HAP-1 (cell line): ENCODE measurements at regions not wholly inside any gene's neighbourhood (a gene's known extent, or its start where the extent isn't known, plus 50 kb on each side); places are given as distances from the start of the nearest gene placed in this dataset.
"Not testable (repeated sequence)": the region's sequence is repeated elsewhere in the genome, so short reads cannot be mapped to it uniquely, and the experiment has no call there.

Source experiments
- DNase-seq, 2 experiments: peaks; one replicate each; pipeline ENCODE4 v3.0.0-alpha.2; 2016 to 2020; ENCODE audit warnings: low spot score in 2 of 2
- H3K27me3 ChIP-seq: fragments of 250-450 bp; sonication (Bioruptor Pico); 2 replicates; pipeline ENCODE4 v1.5.1; 2020; ENCODE audit warnings: low read depth, mild to moderate bottlenecking, moderate library complexity
- H3K36me3 ChIP-seq: fragments of 250-450 bp; sonication (Bioruptor Pico); replicated peaks from 2 replicates; pipeline ENCODE4 v1.5.1; 2020; ENCODE audit warnings: mild to moderate bottlenecking
- H3K4me1 ChIP-seq: fragments of 250-450 bp; sonication (Bioruptor Pico); 2 replicates; pipeline ENCODE4 v1.5.1; 2020; ENCODE audit warnings: mild to moderate bottlenecking
- H3K4me3 ChIP-seq: fragments of 250-450 bp; sonication (Bioruptor Pico); 2 replicates; pipeline ENCODE4 v1.5.1; 2020; ENCODE audit warnings: mild to moderate bottlenecking, moderate library complexity
- H3K9me3 ChIP-seq: fragments of 250-450 bp; sonication (Bioruptor Pico); 2 replicates; pipeline ENCODE4 v1.5.1; 2020; ENCODE audit warnings: mild to moderate bottlenecking, moderate library complexity
- in situ Hi-C: fragments of 300-500 bp; cut with MboI; formaldehyde crosslinking; loops from 3 replicates; pipeline ENCODE4 v1.14.3; 2020; ENCODE audit warnings: low sequenced_read_pairs, inconsistent platforms, mixed read lengths

- no peak overlapping the region for H3K4me3 ChIP-seq
- H3K4me1 ChIP-seq: no peaks in the 10 kb centered on the region
- DNase-seq: no peak
- no peaks in the 10 kb centered on the region for H3K36me3 ChIP-seq
- in situ Hi-C loops: no loop called here
- no peaks in the 10 kb centered on the region for H3K9me3 ChIP-seq
- H3K27me3 ChIP-seq: peaks cover 10% of the 10 kb centered on the region; the same call in 1 of the 2 replicates
Measured at GRCh38 chr9:21592063-21592338, 109.9 kb upstream of the IFNE start.

- Histone ChIP-seq H3K27me3 (peaks cover 4% of the 10 kb centered on the region; the same call in 1 of the 2 replicates), H3K36me3 (no peaks in the 10 kb centered on the region), H3K4me3 (no peak overlapping the region), H3K9me3 (no peaks in the 10 kb centered on the region), H3K4me1 (no peaks in the 10 kb centered on the region)
- in situ Hi-C loops: no loop called here
- no peak for DNase-seq
Measured at GRCh38 chr9:21597284-21597683, 115.2 kb upstream of the IFNE start.

- H3K9me3 ChIP-seq: no peaks in the 10 kb centered on the region
- peaks cover 7% of the 10 kb centered on the region; the same call in 1 of the 2 replicates for H3K27me3 ChIP-seq
- no peak for DNase-seq
- no peaks in the 10 kb centered on the region for H3K4me1 ChIP-seq
- no peak overlapping the region for H3K4me3 ChIP-seq
- no peaks in the 10 kb centered on the region for H3K36me3 ChIP-seq
- in situ Hi-C loops: no loop called here
Measured at GRCh38 chr9:21598749-21599148, 116.6 kb upstream of the IFNE start.

GRCh38 chr9:21605489-21605931 is 123.4 kb upstream of the IFNE start:
- H3K4me3 ChIP-seq: no peak overlapping the region
- no peaks in the 10 kb centered on the region for H3K4me1 ChIP-seq
- no peaks in the 10 kb centered on the region for H3K9me3 ChIP-seq
- no peaks in the 10 kb centered on the region for H3K36me3 ChIP-seq
- DNase-seq: no peak
- in situ Hi-C loops: no loop called here
- peaks cover 14% of the 10 kb centered on the region for H3K27me3 ChIP-seq

GRCh38 chr9:21607576-21607975 is 125.5 kb upstream of the IFNE start:
- no peak for DNase-seq
- no peaks in the 10 kb centered on the region for H3K4me1 ChIP-seq
- no peaks in the 10 kb centered on the region for H3K9me3 ChIP-seq
- no peaks in the 10 kb centered on the region for H3K36me3 ChIP-seq
- no peak overlapping the region for H3K4me3 ChIP-seq
- peaks cover 14% of the 10 kb centered on the region for H3K27me3 ChIP-seq
- in situ Hi-C loops: no loop called here

GRCh38 chr9:21608200-21608599 is 126.1 kb upstream of the IFNE start:
- Histone ChIP-seq H3K9me3 (no peaks in the 10 kb centered on the region), H3K27me3 (peaks cover 11% of the 10 kb centered on the region), H3K4me3 (no peak overlapping the region), H3K36me3 (no peaks in the 10 kb centered on the region), H3K4me1 (no peaks in the 10 kb centered on the region)
- in situ Hi-C loops: no loop called here
- DNase-seq: no peak

GRCh38 chr9:21609506-21609905 is 127.4 kb upstream of the IFNE start:
- H3K4me1 ChIP-seq: no peaks in the 10 kb centered on the region
- no peak for DNase-seq
- H3K27me3 ChIP-seq: peaks cover 8% of the 10 kb centered on the region
- H3K36me3 ChIP-seq: no peaks in the 10 kb centered on the region
- no peak overlapping the region for H3K4me3 ChIP-seq
- in situ Hi-C loops: no loop called here
- no peaks in the 10 kb centered on the region for H3K9me3 ChIP-seq

- DNase-seq: no peak
- Histone ChIP-seq H3K36me3 (no peaks in the 10 kb centered on the region), H3K9me3 (no peaks in the 10 kb centered on the region), H3K4me3 (no peak overlapping the region), H3K4me1 (no peaks in the 10 kb centered on the region), H3K27me3 (peaks cover 3% of the 10 kb centered on the region)
- in situ Hi-C loops: no loop called here
Measured at GRCh38 chr9:21611891-21612290, 129.8 kb upstream of the IFNE start.

- no peaks in the 10 kb centered on the region for H3K9me3 ChIP-seq
- H3K36me3 ChIP-seq: no peaks in the 10 kb centered on the region
- in situ Hi-C loops: no loop called here
Measured at GRCh38 chr9:21615018-21615417, 132.9 kb upstream of the IFNE start.

GRCh38 chr9:21615446-21615845 is 133.3 kb upstream of the IFNE start:
- DNase-seq: no peak
- in situ Hi-C loops: no loop called here
- no peaks in the 10 kb centered on the region for H3K4me1 ChIP-seq
- no peaks in the 10 kb centered on the region; the same call in none of the 2 replicates for H3K27me3 ChIP-seq
- H3K36me3 ChIP-seq: no peaks in the 10 kb centered on the region
- no peak overlapping the region for H3K4me3 ChIP-seq
- no peaks in the 10 kb centered on the region for H3K9me3 ChIP-seq

More at GRCh38 chr9:21615018-21615417, 132.9 kb upstream of the IFNE start:
- Histone ChIP-seq H3K27me3 (no peaks in the 10 kb centered on the region; the same call in none of the 2 replicates), H3K4me3 (no peak overlapping the region), H3K4me1 (no peaks in the 10 kb centered on the region)
- DNase-seq: peak in 1 of 2 experiments; percentile 3

GRCh38 chr9:21616082-21616778 is 134.1 kb upstream of the IFNE start:
- no peaks in the 10 kb centered on the region for H3K9me3 ChIP-seq
- DNase-seq: no peak
- no peaks in the 10 kb centered on the region for H3K4me1 ChIP-seq
- H3K27me3 ChIP-seq: no peaks in the 10 kb centered on the region; the same call in none of the 2 replicates
- H3K4me3 ChIP-seq: no peak overlapping the region
- H3K36me3 ChIP-seq: no peaks in the 10 kb centered on the region
- in situ Hi-C loops: no loop called here

- H3K27me3 ChIP-seq: peaks cover 5% of the 10 kb centered on the region; the same call in 1 of the 2 replicates
- no peak overlapping the region for H3K4me3 ChIP-seq
- no peaks in the 10 kb centered on the region for H3K9me3 ChIP-seq
- in situ Hi-C loops: no loop called here
- DNase-seq: no peak
- H3K36me3 ChIP-seq: no peaks in the 10 kb centered on the region
- H3K4me1 ChIP-seq: no peaks in the 10 kb centered on the region
Measured at GRCh38 chr9:21624675-21625644, 142.8 kb upstream of the IFNE start.

GRCh38 chr9:21626493-21626892 is 144.4 kb upstream of the IFNE start:
- peaks cover 5% of the 10 kb centered on the region; the same call in 1 of the 2 replicates for H3K27me3 ChIP-seq
- H3K4me3 ChIP-seq: no peak overlapping the region
- no peaks in the 10 kb centered on the region for H3K4me1 ChIP-seq
- in situ Hi-C loops: no loop called here
- H3K36me3 ChIP-seq: no peaks in the 10 kb centered on the region
- no peaks in the 10 kb centered on the region for H3K9me3 ChIP-seq
- no peak for DNase-seq

- H3K4me3 ChIP-seq, H3K27me3 ChIP-seq, in situ Hi-C loops, H3K9me3 ChIP-seq, H3K36me3 ChIP-seq, H3K4me1 ChIP-seq, DNase-seq: not testable (repeated sequence)
Measured at GRCh38 chr9:21628954-21629353, 146.8 kb upstream of the IFNE start.
